ENCODE measurements at regions not wholly inside any gene's neighbourhood (a gene's known extent, or its start where the extent isn't known, plus 50 kb on each side); places are given as distances from the start of the nearest gene placed in this dataset.

- no peak for DNase-seq (ENCODE audit: low read depth in 2 of 2, low spot score in 1 of 2)
Measured at GRCh38 chr14:100955201-100955600, 51.7 kb upstream of the RTL1 start.

GRCh38 chr14:100962494-100962893 is 59.0 kb upstream of the RTL1 start:
- DNase-seq (ENCODE audit: low read depth in 2 of 2, low spot score in 1 of 2): no peak

DNA sequence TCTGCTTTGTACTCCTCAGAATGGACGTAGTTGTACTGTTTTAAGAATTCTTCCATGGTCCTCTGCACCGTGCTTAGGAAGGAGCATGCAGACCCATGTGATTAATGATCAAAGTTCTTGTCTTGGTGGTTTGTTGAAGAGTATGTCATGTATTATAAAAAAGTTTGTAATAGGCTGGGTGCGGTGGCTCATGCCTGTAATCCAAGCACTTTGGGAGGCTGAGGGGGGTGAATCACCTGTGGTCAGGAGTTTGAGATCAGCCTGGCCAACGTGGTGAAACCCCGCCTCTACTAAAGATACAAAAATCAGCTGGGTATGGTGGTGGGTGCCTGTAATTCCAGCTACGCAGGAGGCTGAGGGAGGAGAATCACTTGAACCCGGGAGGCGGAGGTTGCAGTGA is 61.8 kb upstream of the RTL1 start:
- DNase-seq (ENCODE audit: low read depth in 2 of 2, low spot score in 1 of 2): no peak

DNA sequence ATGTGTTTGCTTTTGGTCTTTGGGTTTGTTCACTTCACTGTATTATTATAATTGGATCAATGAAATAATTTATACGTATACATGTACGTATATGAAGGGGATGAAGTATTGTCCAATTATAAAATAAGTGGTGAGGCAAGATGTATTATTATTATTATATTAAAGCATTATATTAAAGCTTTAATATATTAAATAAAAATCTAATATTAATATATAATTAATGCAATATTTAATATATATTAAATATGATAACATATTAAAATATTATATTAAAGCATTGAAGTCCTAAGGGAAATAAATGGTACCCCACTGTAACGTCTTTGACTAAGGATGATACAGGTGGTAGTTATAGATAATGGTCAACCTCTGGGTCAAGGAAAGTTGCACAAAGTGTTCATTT is 63.7 kb upstream of the RTL1 start:
- DNase-seq (ENCODE audit: low read depth in 2 of 2, low spot score in 1 of 2): no peak

DNA sequence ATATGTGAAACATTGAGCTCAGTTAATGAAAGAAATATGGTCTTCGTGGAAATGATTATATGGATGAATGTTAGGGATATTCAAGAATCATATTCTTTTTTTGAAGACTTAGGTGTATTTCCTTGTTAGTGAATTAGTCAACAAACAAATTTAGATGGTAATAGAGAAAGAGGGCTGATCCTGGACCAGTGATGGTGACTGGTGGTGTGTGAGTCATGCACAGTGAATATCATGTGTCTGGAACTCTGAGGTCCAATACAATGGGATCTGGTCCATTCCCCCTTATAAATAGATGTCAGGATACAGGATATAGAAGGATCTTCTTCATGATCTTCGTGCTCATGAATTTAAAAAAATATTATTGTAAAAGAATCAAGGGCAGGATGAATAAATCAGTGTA is 64.4 kb upstream of the RTL1 start:
- DNase-seq (ENCODE audit: low read depth in 2 of 2, low spot score in 1 of 2): no peak

DNA sequence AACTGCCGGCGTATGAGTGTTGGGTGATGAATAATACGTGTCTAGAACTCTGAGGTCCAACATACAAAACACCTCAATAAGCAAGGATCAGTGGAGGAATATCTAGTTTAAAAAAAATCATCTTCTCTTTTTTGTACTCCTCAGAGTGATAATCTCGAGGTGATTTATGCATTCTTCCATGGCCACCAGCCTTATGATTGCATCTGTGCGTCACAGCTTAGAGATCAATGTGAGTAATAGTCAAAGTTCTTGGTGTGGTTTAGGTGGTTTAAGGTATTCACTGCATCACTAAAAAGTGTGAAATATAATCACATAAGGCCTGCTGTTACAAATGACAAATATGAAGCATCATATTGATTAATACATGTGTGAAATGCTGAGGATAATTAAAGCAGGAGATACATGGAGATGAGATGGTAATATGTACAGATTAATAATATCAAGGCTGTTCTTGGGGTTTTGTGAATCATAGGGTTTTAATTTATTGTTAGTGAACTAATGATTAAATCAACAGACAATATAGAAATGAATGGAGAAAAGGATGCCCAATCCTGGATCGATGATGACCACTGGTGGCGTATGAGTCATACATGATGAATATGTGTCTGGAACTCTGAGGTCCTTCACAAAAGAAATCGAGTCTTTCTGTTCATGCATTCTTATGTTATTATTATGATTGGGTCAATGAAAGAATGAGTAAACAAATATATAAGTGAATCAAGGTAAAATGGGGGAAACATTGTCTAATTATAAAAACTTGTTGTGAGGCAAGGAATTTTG is 68.8 kb upstream of the RTL1 start:
- DNase-seq (ENCODE audit: low read depth in 2 of 2, low spot score in 1 of 2): no peak

DNA sequence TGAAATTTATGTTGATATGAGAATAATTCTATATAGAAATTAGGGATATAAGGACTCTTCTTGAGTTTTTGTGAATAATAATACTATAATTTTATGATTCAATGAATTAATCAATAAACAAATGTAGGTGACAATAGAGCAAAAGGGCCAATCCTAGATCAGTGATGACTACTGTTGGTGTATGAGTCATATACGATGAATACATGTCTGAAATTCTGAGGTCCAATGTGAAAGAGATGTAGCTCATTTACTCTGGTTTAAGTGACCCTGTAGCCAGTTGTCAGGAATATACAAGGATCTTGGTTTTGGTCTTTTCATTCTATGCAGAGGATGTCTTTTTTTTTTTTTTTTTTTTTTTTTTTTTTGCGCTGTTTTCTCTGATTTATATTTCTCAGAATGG is 72.1 kb upstream of the RTL1 start:
- no peak for DNase-seq (ENCODE audit: low read depth in 2 of 2, low spot score in 1 of 2)

DNA sequence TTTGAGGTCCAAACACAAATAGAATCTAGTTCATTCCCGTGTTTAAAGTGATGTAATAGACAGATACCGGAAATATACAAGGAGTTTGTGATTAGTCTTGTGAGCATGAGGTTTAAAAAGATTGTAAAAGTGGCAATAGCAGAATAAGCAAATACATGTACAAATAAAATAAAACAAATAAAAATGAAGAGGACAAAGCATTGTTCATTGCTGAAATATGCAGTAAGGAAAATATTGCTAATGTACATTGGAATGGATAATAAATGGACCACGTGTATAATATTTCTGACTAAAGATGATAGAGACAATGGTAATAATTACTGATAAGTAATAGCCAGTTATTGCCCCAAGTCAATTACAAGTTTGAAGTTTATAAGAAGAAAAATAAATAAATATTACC is 75.6 kb upstream of the RTL1 start:
- DNase-seq (ENCODE audit: low read depth in 2 of 2, low spot score in 1 of 2): no peak

GRCh38 chr14:100979780-100980179 is 76.3 kb upstream of the RTL1 start:
- DNase-seq (ENCODE audit: low read depth in 2 of 2, low spot score in 1 of 2): no peak

- DNase-seq (ENCODE audit: low read depth in 2 of 2, low spot score in 1 of 2): no peak
Measured at GRCh38 chr14:100980823-100981222, 77.3 kb upstream of the RTL1 start.

DNA sequence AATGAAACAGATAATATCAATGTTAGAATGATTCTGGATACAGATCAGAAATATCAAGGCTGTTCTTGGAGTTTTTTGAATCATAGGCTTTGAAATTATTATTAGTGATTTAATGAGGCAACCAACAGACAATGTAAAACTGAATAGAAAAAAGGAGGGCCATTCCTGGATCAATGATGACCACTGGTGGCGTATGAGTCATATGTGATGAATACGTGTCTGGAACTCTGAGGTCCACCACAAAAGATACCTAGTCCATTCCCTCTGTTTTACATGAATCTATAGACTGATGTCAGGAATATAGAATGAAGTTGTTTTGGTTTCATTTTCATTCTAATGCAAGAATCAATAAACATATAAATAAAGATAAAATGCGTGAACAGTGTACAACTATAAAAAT is 78.3 kb upstream of the RTL1 start:
- DNase-seq (ENCODE audit: low read depth in 2 of 2, low spot score in 1 of 2): no peak

DNA sequence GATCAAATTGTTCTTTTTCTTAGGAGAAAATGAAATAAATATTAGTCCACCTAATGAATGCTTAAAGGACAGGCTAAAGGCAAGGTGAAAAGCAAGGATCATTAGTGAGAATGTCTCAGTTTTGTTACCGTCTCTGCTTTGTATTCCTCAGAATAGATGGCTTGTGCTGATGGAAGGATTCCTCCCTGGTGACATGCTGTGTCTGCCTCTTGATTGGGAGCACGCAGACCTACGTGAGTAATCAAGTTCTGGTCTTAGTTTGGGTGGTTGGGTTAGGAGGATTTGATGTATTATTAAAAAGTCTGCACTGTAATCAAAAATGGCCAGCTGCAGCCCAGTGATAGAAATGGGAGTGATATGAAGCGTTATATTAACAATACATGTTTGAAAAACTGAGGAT is 78.8 kb upstream of the RTL1 start:
- DNase-seq (ENCODE audit: low read depth in 2 of 2, low spot score in 1 of 2): no peak

DNA sequence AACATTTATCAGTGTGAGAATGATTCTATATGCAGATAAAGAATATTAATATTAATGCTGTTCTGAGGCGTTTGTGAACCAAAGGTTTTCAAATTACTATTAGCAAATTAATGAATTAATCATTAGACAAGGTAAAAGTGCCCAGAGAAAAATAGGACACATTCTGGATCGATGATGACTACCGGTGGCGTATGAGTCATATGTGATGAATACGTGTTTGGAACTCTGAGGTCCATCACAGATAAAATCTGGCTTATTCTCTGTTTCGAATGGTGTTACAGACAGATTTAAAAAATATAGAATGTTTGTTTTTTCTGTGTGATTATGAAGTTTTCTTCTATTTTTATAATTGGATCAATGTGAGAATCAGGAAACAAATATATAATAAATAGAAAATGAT is 79.2 kb upstream of the RTL1 start:
- DNase-seq (ENCODE audit: low read depth in 2 of 2, low spot score in 1 of 2): no peak

DNA sequence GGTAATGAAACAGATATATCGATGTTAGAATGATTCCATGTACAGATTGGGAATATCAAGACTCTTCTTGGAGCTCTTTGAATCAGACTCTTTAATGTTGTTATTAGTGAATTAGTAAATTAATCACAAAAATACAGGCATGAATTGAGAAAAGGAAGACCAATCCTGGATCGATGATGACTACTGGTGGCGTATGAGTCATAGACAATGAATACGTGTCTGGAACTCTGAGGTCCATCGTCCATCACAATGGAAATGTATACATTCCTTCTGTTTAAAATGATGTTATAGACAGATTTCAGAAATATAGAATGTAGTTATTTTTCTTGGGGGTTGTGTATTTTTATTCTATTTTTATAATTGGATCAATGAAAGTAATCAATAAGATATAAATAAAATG is 80.2 kb upstream of the RTL1 start:
- DNase-seq (ENCODE audit: low read depth in 2 of 2, low spot score in 1 of 2): no peak

DNA sequence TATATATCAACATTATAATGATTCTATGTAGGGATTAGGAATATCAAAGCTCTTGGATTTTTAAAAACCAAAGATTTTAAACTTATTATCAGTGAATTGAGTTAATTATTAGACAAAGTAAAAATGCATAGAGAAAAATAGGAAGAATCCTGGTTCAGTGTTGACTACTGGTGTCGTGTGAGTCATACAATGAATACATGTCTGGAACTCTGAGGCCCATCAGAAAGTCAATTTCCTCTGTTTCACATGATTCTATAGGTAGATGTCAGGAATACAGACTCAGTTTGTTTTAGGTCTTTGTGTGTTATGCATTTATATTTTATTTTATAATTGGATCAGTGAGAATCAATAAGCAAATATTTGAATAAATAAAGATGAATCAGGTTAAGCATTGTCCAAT is 84.5 kb upstream of the RTL1 start:
- DNase-seq (ENCODE audit: low read depth in 2 of 2, low spot score in 1 of 2): no peak

DNA sequence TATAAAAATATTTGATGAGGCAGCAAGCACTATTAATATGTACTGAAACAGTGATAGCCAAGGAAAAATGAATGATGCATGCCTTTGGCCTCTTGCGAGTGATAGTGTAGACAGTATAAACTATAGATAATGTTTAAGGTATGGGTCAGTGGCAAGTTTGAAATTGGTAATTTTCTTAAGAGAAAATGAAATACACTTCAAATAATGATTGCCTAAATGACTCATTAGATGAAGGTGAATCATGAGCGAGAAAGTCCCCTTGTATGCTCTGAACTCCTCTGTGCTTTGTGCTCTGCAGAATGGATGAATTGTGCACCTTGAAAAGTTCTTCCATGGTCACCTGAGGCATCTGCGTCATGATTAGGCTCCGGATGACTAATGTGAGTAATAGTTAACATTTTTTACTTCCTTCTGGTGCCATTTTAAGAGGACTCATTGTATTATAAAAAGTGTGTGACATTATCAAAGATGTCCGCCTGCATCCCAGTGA is 84.9 kb upstream of the RTL1 start:
- DNase-seq (ENCODE audit: low read depth in 2 of 2, low spot score in 1 of 2): no peak

- no peak for DNase-seq (ENCODE audit: low read depth in 2 of 2, low spot score in 1 of 2)
Measured at GRCh38 chr14:100988956-100989355, 85.4 kb upstream of the RTL1 start.

DNA sequence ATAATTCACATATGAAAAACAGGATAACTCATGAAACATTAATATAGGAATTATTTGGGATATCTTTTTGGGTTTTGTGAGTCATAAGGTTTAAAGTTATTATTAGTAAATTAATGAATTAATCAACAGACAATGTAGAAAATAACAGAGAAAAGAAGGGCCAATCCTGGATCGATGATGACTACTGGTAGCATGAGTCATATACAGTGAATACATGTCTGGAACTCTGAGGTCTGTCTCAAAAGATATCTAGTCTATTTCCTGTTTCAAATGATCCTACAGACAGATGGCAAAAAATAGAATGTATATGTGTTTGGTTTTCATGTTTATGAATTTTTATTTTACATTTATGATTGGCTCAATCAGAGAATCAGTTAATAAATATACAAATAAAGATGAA is 86.4 kb upstream of the RTL1 start:
- DNase-seq (ENCODE audit: low read depth in 2 of 2, low spot score in 1 of 2): no peak

GRCh38 chr14:100994082-100994481 is 90.6 kb upstream of the RTL1 start:
- no peak for DNase-seq (ENCODE audit: low read depth in 2 of 2, low spot score in 1 of 2)

GRCh38 chr14:100994756-100995330 is 91.3 kb upstream of the RTL1 start:
- no peak for DNase-seq (ENCODE audit: low read depth in 2 of 2, low spot score in 1 of 2)

- no peak for DNase-seq (ENCODE audit: low read depth in 2 of 2, low spot score in 1 of 2)
Measured at GRCh38 chr14:101000711-101001250, 97.3 kb upstream of the RTL1 start.

DNA sequence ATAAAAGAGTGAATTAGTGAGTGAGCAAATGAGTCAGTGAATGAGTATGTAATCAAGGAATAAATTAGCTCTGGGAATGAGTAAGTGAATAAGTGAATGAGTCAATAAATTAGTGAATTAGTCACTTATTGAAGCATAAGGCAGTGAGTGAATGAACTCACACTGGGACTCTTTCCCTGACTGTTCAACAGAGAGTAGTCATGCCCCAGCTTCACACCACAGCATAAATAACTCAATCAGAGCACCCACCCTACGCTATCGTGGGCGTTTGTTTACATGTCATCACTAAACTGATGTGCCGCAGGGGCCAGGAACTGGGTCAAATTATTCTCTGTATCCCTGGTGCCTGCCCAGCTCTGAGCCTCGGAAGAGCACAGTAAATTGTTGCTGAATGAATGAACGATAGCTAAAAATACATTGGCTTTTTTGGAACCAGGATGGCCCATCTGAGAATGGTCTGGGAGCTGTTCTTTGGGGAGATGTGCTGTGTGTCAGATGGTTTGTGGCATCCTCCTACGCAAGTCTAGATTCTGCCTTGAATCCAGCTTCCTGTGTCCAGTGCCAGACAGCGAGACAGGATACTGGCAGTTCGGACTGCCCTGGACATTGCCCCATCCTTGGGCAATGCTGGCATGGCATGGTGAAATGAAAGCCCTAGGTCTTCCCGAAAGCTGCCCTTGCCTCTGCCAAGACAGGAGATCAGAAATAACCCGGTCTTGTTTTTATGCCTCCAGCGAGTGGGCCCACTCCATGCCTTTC is 98.0 kb upstream of the RTL1 start:
- DNase-seq (ENCODE audit: low read depth in 2 of 2, low spot score in 1 of 2): no peak
